GM12865 (cell line): ENCODE measurements at regions not wholly inside any gene's neighbourhood (a gene's known extent, or its start where the extent isn't known, plus 50 kb on each side); places are given as distances from the start of the nearest gene placed in this dataset.

ENCODE experiments used
- DNase-seq: peaks from one replicate; pipeline ENCODE4 v3.0.0; 2010; ENCODE audit warnings: low read depth
- H3K4me3 ChIP-seq: 2 replicates; pipeline ENCODE4 v1.5.1; 2011; ENCODE audit warnings: mild to moderate bottlenecking, low read depth, low read length, control low read depth
- TF ChIP-seq, protein P1 (sequence below): IDR thresholded peaks from 2 replicates; pipeline ENCODE4 v1.5.1; 2011; ENCODE audit warnings: low read length, control low read depth, low read depth, inconsistent platforms; ENCODE audit not compliant: insufficient read depth; ENCODE audit errors: missing control alignments

DNA sequence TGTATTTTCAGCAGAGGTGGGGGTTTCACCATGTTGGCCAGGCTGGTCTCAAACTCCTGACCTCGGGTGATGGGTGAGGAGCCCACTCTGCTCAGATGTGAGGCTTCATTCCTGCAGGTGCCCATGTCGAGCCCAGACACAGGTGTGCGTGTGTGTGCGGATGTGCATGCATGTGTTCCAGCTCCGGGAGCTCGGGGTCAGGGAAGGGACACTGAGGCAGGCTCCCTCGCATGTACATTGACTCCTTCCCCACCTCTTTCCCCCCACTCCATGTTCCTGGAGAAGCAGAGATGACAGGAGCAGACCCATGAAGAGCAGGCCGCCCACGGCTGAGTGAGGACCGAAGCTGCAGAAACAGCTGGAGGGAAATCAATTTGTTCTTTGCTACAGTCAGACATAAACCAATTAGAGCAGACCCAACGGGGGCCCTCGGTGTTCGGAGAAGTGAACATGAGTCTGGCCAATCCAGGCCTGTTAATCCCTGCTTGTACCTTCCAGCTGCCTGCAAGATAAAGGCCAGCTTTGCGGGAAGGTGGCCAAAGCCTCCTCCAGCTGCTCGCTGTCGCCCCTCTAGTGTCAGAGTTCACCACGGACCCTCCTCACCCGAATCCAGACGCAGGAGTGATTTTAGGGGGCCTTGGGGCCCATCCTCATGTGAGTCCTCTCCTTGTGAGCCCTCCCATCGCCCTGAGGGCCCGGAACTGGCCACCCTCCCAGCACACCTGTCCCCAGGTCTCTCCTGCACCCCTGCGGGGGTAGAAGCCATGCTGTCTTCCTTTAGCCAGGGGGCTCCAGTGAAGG lies 321.0 kb upstream of the RTL1 start:
- TF ChIP-seq, protein P1, sequence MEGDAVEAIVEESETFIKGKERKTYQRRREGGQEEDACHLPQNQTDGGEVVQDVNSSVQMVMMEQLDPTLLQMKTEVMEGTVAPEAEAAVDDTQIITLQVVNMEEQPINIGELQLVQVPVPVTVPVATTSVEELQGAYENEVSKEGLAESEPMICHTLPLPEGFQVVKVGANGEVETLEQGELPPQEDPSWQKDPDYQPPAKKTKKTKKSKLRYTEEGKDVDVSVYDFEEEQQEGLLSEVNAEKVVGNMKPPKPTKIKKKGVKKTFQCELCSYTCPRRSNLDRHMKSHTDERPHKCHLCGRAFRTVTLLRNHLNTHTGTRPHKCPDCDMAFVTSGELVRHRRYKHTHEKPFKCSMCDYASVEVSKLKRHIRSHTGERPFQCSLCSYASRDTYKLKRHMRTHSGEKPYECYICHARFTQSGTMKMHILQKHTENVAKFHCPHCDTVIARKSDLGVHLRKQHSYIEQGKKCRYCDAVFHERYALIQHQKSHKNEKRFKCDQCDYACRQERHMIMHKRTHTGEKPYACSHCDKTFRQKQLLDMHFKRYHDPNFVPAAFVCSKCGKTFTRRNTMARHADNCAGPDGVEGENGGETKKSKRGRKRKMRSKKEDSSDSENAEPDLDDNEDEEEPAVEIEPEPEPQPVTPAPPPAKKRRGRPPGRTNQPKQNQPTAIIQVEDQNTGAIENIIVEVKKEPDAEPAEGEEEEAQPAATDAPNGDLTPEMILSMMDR = no peak
- no peak overlapping the region for H3K4me3 ChIP-seq
- no peak for DNase-seq

DNA sequence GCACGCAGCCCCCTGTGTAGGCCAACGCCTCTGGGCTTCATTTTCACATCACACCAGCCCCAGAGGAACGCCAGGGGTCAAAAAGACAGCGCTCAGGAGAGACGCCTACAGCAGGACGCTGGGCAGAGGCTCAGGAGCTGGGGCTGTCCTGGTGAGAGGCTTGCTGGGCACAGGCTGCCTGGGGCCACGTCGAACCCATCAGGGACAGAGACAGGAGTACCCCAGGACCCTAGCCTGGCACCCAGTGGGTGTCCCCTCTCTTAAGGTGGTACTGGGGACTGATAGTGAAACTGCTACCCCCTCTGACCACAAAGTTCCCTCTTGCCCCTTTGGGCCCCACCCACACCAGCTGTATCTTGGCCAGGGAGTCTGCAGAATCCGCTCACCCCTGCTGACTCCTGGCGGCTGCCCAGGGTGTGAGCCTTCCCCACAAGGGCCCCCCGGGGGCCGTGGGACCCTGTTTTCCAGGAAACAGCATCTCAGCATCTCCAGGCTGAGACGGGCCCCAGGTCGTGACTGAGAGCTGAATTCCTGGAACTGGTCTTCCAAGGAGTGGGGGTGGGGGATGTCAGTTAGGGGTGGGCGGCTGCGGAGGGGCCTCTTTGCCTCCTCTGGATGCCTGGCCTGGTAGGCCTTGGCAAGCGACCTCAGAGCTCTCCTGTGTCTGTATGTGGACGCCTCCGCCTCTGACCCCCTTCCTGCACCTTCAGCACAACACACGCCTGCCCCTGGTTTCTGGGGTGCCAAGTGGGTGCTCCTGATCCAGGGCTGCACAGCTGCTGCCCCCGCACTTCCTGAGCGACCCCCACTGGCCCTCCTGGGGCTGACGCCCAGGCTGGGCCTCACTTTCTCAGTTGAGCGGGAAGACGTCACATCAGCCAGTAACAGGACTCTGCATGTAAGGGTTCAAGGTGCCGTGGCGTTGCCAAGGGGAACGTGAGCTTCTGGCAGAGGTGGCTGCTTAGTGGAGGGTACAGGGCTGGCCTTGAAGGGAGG lies 321.9 kb upstream of the RTL1 start:
- H3K4me3 ChIP-seq = no peak overlapping the region
- TF ChIP-seq, protein P1 = no peak
- no peak for DNase-seq

DNA sequence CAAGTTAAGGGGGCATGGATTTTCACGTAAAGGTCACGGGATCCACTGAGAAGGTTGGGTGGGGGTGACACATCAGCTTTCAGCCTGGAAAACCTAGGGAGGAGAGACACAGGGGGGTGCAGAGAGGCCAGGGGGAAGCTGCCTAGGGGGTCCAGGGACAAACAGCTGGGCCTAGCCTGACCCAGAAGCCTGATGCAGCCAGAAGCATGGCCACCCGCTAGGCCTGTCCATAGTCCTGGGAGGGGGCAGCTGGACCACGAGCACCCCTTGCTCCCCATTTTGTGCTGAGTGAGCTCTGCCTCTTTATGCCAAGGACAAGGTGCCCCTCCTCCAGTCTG lies 322.7 kb upstream of the RTL1 start:
- TF ChIP-seq, protein P1 = no peak
- no peak overlapping the region for H3K4me3 ChIP-seq
- DNase-seq = no peak

DNA sequence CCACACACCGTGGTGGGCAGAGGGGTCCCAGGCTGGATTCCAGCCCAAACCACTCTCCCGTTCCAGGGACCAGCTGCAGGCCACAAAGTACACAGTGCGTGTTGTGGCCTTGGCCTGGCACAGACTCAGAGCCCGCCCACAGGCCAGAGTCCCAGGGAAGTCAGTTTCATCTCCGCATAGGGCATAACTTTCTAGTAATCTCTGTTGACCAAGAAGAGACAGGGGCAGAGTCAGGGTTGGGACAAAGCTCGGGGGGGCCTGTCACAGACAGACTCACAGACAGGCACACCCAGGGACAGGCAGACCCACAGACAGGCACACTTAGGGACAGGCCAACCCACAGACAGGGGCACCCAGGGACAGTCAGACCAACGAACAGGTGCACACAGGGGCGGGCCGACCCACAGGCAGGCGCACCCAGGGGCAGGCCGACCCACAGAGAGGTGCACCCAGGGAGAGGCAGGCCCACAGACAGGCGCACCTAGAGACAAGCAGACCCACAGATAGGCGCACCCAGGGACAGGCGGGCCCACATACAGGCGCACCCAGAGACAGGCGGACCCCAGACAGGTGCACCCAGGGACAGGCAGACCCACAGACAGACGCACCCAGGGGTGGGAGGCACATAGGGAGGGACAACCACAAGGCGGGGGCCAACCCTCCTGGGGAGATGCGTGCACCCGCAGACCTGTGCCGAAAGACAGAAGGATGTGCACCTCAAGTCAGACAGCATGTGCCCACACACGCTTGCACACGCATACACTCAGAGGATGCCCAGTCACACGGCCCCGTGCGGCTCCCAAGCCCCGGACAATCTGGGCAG lies 323.3 kb upstream of the RTL1 start:
- DNase-seq = no peak
- TF ChIP-seq, protein P1 = no peak
- H3K4me3 ChIP-seq = no peak overlapping the region

DNA sequence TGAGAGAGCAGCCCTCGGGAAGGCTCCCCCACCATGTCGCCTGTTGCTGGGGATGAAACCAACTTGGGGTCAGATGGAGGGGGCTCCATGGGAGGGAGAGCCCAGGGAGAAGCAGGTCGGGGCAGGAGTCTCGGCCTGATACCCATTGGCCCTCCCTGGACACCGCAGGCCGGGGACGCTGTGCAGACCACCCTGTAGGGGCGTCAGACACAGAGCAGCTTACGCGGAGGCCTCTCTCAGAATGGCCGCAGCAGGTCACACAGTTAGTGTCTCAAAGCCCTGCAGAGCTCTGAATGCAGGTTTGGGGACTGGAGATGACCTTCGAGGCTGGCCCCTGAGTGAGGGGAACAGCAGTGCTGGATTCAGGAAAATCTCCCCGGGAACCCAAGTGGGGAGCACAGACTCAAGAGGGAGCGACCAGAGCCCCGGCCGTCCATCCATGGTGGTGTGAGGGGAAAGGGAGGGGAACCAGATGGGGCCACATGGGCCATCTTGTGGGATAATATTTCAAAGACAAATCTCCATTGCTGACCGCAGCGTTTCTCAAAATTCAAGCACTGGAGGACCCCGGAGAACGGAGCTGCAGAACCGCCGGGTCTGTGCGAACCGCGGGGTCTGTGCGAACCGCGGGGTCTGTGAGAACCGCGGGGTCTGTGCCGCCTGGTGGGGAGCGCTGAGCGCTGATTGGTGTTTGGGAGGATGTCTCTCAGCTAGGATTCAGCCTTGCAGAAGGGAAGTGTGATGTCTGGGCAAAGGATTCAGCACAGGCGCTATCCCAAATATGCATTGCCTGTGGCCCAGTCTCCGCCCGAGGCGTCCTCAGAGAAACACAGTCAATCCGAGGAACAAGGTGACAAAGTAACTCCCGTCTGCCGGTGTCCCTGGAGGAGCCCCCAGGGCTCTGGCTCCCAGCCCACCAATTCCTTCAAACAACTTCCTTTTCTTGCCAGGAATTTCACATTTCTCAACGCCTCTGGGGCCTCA lies 324.4 kb upstream of the RTL1 start:
- H3K4me3 ChIP-seq = no peak overlapping the region
- no peak for DNase-seq
- TF ChIP-seq, protein P1 = no peak
